ENCODE measurements at regions not wholly inside any gene's neighbourhood (a gene's known extent, or its start where the extent isn't known, plus 50 kb on each side); places are given as distances from the start of the nearest gene placed in this dataset.

DNA sequence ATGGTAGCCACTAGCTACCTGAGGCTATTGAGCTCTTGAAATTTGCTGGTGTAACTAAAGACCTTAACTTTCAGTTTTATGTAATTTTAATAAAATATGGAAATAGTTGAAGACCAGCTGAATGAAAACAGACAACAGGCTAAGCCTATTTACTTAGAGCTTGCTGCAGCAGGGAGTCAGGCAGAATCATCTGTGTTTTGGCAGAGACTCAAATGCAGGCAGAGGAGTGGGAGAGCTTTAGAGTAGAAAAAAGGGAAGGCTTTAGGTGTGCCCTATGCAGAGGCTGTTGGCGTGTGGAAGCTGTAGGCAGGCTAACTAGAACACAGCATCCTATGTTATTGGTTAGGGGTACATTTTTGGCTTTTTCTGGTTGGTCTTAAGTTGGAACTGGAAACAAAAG lies 304.9 kb upstream of the NBEA start:
- no peak for ATAC-seq (ENCODE audit: poor library complexity)
- intact Hi-C loops (cut with DNase I): no loop called here
- no peak for DNase-seq

DNA sequence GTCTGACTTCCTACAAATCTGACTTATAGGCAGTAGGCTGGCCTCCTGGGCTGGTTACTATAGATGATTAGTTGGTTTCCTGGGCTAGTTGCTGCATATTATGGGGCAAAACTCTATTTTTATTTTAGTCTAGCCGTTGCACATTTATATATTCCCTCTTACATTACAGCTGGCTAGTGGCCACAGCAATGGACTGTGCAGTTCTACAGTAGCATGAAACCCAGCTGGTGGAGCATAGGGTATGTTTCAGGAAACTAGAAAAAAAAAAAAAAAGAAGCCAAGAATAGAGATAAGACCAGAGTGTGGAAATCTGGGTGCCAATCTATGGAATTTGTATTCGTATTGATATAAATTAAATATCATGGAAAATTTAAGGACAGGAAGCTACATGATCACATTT lies 304.4 kb upstream of the NBEA start:
- ATAC-seq (ENCODE audit: poor library complexity): no peak
- intact Hi-C loops (cut with DNase I): no loop called here

DNA sequence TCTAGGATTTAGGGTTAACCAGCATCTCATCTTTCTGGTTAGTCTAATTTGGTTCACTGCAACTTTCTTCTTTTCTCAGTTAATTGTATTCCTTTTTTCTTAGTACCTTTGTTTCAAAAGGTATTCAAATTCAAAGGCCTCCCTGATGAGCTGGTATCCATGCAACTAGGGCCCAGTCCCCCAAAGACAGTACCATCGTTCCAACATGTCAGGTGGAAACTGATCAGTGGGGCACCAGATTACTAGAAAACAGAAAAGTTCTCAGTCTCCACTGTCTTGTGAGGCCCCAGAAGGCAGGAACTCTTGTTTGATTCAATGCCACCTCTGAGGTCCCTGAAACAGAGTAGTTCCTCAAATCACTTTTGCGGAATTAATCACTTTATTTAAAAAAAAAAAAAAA lies 303.2 kb upstream of the NBEA start:
- no peak for DNase-seq
- ATAC-seq (ENCODE audit: poor library complexity): no peak
- intact Hi-C loops (cut with DNase I): no loop called here

More for the DNA sequence above, 304.4 kb upstream of the NBEA start:
- DNase-seq: no peak

DNA sequence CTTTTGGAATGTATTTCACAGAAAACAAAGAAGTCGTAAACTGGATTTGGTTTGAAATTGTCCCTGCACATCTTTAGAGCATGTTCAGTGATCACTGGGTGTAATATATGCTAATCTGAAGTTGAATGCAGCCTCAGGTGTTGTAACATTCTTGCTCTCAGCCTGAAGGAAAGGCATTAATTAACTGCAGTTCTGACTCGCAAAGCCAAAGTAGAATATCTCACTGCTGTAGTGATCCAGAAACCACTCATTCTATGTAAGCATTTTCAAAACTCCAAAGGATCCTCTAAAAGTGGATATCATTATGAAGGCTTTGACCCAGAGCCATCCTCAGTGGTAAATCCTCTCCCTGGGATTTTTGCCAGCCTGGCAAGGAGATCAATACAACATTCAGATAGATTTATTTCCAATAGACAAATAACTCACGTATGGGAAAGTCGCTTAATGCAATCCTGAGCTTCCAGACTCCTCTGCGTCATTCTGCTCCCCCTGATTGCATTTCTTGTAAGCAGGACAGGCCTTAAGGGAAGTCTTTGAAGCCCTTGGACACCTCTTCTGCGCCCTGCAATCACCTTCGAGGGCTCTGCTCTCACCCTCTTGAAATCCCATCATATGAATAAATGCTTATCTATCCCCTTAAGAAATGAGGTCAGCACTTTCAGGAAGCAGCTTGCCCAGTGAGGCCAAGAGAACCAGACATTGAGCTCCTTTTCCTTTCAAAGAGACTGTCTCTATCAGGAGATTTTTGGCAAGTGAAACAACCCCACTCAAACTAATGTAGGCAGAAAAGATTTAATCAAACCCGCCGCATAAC lies 301.7 kb upstream of the NBEA start:
- intact Hi-C loops (cut with DNase I): no loop called here
- DNase-seq (no peak), ATAC-seq (ENCODE audit: poor library complexity) (no peak)

DNA sequence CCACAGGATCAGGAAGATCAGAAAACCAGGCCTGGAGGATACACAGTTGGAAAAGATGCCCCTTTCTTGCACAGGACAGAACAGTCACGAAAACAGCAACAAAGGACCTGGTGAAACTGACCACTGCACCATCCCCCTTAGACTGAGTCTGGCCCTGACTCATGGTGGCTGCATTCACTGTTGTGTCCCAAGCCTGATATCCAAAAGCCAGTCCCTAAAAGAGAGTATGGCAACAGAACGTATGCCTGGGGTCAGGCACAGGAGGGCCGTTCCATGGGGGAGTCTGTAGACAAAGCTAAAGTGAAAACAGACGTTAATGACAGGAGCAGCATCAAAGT lies 301.1 kb upstream of the NBEA start:
- DNase-seq: no peak
- ATAC-seq (ENCODE audit: poor library complexity): no peak
- intact Hi-C loops (cut with DNase I): no loop called here

DNA sequence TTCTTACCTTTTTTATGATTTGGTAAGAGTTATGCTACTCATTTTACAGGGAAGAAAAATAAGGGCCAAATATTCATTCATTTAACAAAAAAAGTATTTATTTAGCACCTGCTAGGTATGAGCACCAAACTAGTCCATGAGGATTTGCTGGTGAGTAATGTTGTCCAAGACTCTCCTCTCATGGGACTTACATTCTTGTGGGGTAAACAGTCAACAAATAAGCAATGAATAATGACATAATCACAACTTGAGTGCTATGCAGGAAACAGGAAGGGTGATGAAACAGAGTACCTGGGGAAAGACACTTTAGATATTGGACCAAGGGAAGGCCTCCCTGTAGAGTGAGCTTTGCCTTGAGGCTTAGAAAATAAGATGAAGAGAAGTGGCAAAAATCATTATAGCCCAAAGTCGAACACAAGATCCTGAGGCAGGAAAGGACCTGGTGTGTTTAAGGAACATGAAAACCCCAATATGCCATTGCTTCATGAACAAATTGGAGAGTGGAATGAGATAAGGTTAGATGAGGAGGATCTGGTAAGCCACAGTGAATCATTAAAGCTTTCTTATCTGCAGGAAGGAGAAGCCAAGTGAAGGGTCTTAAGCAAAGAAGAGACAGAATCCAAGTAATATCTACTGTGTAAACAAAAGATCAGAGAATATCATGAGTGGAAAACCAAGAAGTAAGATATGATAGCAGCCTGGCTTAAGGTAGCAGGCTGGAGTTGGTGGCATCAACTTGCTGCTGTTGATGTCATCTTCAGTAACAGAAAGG lies 294.5 kb upstream of the NBEA start:
- no peak for DNase-seq
- ATAC-seq (ENCODE audit: poor library complexity): no peak
- intact Hi-C loops (cut with DNase I): no loop called here

DNA sequence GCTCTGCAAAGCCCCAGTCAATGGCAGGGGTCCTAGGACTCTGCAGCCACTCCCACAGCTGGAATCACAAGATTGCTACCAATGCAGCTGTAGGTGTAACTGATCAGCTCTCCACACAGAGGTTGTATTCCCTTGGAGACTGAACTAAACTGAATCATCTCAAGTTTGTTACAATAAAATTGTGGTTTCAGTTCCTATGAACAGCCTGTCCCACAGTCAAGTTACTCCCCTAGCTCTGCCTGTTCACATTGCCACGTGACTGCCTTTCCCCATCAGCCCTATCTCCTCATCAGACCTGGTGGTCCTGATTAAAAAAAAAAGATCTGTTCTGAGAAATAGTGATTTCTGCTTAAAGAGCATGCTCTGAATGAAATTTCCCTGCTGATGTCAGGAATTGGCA lies 287.9 kb upstream of the NBEA start:
- intact Hi-C loops (cut with DNase I): no loop called here
- ATAC-seq (ENCODE audit: poor library complexity) (peak; percentile 11), DNase-seq (no peak)

DNA sequence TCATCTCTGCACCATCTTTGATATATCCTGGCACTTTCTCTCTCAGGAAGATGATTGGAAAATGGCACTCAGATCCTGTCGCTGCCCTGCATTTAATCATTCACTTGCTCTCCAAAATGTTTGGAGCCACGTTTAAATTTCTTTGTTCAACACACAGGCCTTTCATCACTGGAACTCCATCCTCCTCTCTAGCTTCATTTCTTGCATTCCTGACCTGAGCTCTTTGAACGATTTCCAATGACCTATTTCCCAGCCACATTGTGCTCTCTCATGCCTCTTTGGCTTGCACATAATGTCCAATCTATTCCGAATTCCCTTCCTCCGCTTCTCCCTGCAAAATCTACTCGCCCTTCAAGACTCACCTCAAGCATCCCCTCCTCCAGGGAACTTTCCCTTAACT lies 287.4 kb upstream of the NBEA start:
- ATAC-seq (ENCODE audit: poor library complexity): peak; percentile 95

DNA sequence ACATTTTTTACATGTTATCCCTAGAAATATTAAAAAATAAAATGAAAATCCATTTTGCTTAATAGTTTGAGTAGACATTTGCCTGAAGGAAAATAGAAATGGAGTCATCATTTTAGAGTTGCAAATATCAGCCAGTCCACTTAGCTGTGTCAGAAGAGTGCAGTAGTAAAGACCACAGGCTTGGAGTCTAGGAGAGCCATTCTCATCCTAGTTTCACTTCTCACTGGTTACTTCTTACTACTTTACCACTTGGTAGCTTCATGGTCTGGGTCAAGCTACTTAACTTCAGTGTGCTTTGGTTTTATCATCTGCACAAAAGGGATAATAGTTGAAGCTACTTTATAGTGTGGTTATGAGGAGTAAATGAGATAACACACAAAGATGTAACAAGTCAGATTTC lies 286.5 kb upstream of the NBEA start:
- DNase-seq (no peak), ATAC-seq (ENCODE audit: poor library complexity) (no peak)
- intact Hi-C loops (cut with DNase I): no loop called here

More for the DNA sequence above, 287.4 kb upstream of the NBEA start:
- DNase-seq: no peak
- intact Hi-C loops (cut with DNase I): no loop called here

DNA sequence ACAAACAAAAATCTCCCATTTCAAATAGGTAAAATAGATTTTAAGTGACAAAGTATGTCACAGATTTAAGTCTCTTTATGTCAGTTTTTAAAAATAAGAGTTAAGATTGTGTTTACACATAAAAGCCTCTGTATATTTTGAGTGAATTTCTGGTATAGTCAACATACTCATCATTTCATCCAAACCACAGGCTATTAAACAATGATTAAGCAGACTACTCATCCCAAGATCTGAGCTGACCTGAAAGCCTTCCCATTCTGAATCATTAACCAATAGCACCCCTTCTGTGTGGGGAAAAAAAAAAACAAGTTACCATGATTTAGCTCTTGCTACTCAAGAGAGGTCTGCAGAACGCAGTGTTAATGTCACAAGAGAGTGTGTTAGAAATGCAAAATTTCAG lies 284.4 kb upstream of the NBEA start:
- no peak for DNase-seq
- ATAC-seq (ENCODE audit: poor library complexity): no peak
- intact Hi-C loops (cut with DNase I): no loop called here

DNA sequence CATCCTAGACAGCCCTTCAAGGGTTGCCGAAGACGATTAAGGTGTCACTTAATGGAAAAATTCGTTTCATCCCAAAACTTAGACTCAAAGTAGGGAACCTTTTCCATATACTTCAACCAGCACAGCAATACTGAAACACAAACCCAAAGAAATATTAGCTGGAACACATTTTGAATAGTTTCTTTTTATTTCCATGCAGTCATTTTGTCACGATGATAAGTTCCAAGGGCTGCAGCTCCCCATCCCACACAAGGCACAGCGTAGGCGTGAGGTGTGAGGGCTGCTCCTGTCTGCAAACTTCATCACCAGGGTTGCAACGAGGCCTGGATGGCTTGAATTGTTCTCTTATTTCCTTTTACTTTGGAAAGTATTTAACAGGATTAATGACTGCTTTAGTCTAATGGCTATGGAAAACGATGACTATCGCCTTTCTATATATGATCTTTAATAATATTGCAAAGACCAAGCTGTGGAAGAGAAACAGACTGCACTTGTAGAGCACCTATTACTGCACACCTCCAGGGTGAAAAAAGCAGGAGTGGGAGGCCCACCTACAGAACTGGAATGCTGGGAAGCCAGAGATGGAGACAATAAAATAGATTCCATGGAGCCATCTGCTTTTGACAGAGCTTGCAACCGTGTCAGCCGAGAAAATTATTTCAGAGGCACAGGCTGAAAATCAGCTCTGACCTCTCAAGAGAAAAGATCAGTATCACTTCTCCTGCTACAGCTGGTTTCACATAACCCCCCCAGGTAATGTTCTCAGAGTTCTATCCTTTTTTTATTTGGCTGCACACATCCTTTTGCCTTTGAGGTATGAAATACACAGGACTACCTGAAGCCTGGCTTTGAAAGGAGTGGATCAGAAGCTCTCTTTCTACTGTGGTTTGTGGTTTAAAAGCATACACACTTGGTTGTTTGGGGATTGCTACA lies 274.5 kb upstream of the NBEA start:
- ATAC-seq (ENCODE audit: poor library complexity) (no peak), DNase-seq (no peak)
- intact Hi-C loops (cut with DNase I): no loop called here

DNA sequence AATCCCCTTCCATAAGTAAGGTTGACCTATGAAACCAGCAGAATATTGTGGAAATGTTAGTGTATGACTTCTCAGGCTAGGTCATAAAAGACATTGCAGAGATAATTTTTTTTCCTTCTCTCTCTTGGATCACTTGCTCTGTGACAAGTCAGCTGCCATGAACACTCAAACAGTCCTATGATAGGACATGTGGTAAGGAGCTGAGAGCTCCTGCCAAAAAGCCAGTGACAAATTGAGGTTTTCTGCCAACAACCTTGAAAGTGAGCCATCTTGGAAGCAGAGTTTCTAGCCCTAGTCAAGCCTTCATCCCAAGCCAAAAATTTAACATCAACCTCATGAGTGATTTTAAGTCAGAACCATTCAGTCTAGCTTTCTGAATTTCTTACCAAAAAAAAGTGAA lies 270.9 kb upstream of the NBEA start:
- peak; percentile 93 for ATAC-seq (ENCODE audit: poor library complexity)
- intact Hi-C loops (cut with DNase I): no loop called here
- no peak for DNase-seq

DNA sequence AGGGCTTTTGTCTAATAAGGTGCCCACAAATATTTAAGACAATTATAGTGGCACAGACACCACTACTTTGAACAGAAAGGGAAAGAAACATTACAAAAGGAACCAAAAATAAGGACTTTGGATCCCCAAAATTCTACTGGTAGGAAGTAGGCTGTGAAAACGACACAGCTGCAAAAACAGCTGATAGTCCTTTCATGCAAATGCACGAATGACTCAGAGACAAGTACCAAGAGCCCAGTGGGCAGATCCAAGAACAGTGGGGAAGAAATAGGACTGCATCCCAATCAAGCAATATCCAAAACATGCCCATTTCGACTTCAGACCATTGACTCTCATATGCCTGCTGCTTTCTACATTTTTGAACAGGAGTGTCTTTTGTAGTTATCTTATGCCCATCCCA lies 269.4 kb upstream of the NBEA start:
- intact Hi-C loops (cut with DNase I): no loop called here

DNA sequence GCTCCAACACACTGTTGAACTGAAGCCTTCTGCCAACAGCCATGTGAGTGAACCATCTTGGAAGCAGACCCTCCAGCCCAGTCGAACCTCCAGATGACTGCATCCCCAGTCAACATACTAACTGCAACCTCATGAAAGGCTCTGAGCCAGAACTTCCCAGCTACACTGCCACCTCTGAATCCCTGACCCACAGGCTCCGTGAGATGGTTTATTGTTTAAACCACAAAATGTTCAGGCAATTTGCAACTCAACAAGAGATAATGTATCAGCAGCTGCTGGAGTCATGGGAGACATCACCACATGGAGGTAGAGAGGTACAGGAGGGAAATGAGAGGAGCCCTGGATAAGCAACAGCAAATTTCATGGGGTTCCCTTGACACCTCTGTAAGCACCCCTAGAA lies 266.4 kb upstream of the NBEA start:
- intact Hi-C loops (cut with DNase I): no loop called here
- DNase-seq: no peak
- ATAC-seq (ENCODE audit: poor library complexity): no peak

More for the DNA sequence above, 269.4 kb upstream of the NBEA start:
- ATAC-seq (ENCODE audit: poor library complexity): peak; percentile 25
- no peak for DNase-seq

DNA sequence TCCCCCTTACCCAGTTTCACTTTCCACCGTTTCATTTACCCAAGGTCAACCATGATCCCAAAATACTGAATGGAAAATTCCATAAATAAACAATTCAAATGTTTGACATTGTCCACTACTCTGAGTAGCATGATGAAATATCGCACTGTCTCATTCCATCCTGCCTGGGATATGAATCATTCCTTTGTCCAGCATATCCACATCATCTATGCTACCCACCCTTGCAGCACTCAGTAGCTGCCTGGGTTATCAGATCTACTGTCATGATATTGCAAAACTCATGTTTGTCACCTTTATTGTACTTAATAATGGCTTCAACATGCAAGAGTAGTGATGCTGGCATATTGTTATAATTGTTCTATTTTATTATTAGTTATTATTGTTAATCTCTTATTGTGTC lies 263.9 kb upstream of the NBEA start:
- DNase-seq (no peak), ATAC-seq (ENCODE audit: poor library complexity) (no peak)
- intact Hi-C loops (cut with DNase I): no loop called here

DNA sequence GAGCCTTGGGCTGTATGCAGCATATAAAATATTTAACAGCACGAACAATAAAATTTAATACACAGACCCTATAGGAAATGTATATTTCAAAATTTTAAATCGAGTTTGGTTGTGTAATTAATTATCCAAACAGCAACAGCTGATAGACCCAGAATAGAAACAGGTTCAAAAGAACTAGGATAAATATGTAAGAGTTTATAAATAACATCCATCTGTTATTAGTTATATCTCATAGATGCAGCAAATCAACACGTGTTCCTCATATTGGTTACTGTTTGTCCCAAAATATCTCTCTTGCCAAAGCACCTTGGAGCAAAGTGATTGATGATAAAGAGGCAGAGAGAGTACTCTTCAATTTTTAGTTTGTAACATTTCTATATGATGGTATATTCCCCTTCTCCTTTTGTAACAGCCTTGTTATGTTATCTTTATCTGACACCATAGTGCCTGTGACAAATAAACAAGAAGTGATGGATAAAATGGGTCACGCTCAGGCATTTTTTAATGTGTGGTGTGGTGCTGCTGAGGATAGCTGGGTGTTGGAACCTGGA lies 260.6 kb upstream of the NBEA start:
- intact Hi-C loops (cut with DNase I): no loop called here
- ATAC-seq (ENCODE audit: poor library complexity) (peak; percentile 34), DNase-seq (no peak)

DNA sequence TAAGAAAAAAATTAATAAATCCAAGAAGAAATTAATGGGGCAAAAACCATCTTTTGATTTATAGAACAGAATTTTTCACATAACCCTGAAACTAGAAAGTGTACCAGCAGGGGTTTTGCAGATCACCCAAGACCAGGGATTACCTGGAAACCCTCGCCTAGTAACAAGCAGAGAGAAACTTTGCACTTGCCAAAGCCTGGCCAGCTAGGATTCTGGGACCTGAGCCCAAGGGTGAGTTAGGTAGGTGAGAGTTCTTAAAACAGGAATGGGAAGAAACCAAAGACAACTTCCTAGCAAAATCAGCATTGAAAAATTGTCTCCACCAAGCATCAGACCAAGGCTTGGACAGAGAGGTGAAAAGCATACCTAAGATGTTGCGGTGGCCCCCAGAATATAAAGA lies 247.0 kb upstream of the NBEA start:
- ATAC-seq (ENCODE audit: poor library complexity) (peak; percentile 63), DNase-seq (no peak)
- intact Hi-C loops (cut with DNase I): no loop called here

DNA sequence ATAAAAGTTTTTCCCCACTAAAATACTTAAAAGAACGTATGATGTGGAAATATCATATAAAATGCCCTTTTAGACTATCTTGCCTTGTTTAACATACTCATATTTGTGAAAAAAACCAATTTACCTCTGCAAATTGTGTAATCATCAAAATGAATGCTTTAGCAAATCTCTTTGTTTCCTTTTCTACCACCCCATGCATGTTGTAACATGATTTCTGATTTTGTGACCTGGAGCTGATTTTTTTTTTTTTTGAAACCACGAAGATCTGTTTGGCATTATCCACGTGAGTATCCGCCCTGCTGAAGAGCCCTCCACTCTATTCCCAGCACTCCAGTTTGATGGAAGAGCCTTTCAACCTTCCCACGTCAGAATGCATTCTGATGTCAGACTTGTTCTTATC lies 245.8 kb upstream of the NBEA start:
- intact Hi-C loops (cut with DNase I): no loop called here
- no peak for DNase-seq
- no peak for ATAC-seq (ENCODE audit: poor library complexity)

DNA sequence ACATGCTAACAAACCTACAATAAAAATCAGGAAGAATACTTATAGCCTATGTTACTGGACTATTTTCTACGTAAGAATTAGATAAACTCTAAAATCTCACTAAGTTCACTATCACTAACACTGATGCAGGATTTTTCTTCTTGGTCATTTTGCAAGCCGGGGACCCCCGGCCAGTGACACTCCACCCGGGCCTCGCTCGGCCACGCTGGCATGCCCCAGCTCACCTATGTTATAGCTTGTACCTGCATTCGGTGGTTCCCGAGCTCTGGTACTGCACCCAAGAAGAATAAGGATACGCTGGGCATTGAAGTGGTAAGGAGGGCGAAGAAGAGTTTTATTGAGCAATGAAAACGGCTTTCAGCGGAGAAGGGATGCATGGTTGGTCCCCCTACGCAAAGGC lies 245.3 kb upstream of the NBEA start:
- no peak for DNase-seq
- ATAC-seq (ENCODE audit: poor library complexity): no peak
- intact Hi-C loops (cut with DNase I): no loop called here

Data from Right ventricle myocardium superior (tissue), 1 donor.